ENCODE measurements at regions not wholly inside any gene's neighbourhood (a gene's known extent, or its start where the extent isn't known, plus 50 kb on each side); places are given as distances from the start of the nearest gene placed in this dataset.

GRCh38 chr6:153778216-153778615 lies 260.8 kb upstream of the OPRM1 start:
- TF ChIP-seq CTBP1 (IDR thresholded peaks at IDR 0.05; ENCODE audit: borderline replicate concordance) (no peak), FOXM1 (IDR thresholded peaks at IDR 0.05; ENCODE audit: borderline replicate concordance) (no peak), HDGF (IDR thresholded peaks at IDR 0.05; ENCODE audit: borderline replicate concordance) (no peak), ZNF384 (IDR thresholded peaks at IDR 0.05) (no peak), SUZ12 (IDR thresholded peaks at IDR 0.05) (no peak), BHLHE40 (IDR thresholded peaks at IDR 0.05; ENCODE audit: borderline replicate concordance) (no peak), FOXA1 (IDR thresholded peaks at IDR 0.05) (no peak)

All from HEK293T (cell line).